ENCODE measurements at regions not wholly inside any gene's neighbourhood (a gene's known extent, or its start where the extent isn't known, plus 50 kb on each side); places are given as distances from the start of the nearest gene placed in this dataset.

DNA sequence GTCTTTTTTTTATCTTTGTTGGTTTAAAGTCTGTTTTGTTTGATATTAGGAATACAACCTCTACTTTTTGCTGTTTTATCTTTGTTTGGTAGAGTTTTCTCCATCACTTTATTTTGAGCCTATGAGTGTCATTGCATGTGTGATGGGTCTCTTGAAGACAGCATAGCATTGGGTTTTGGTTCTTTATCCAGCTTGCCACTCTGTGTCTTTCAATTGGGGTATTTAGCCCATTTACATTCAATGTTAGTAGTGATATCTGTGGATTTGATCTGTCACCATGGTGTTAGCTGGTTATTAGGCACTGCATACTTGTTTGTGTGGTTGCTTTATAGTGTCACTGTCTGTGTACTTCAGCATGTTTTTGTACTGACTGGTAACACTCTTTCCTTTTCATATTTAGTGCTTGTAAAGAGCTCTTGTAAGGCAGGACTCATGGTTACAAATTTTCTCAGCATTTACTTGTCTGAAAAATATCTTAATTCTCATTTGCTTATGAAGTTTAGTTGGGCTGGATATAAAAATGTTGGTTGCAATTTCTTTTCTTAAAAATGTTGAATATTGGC is 845.5 kb downstream of the TLE4 start:
- H3K4me3 ChIP-seq (ENCODE audit: low read depth, low read length) = no peak overlapping the region
- no peak for TF ChIP-seq CTCF (IDR thresholded peaks at IDR 0.05; ENCODE audit: low read depth, low read length, missing control alignments)
- no peak for DNase-seq (ENCODE audit: low read depth)

DNA sequence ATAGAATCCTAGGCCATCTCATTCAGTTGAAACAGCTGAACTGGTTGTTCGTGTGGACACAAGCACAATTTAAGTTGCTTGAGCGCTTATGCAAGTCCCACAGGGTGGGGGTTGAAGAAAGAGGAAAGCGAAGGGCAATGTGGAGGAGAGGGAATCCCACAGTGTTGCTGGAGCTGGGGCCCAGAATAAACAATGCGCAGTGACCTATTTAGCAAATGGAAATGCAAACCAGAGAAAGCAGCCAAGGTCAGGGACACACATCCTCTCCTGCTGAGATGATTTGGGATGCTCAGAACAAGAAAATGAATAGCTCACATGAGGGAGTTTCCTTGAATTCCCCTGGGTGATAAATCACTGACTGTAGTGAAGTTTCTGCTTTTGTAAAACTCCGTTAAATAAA is 838.3 kb downstream of the TLE4 start:
- H3K4me3 ChIP-seq (ENCODE audit: low read depth, low read length) = no peak overlapping the region
- TF ChIP-seq CTCF (IDR thresholded peaks at IDR 0.05; ENCODE audit: low read depth, low read length, missing control alignments) = no peak
- no peak for DNase-seq (ENCODE audit: low read depth)

- no peak for TF ChIP-seq CTCF (IDR thresholded peaks at IDR 0.05; ENCODE audit: low read depth, low read length, missing control alignments)
- no peak overlapping the region for H3K4me3 ChIP-seq (ENCODE audit: low read depth, low read length)
- no peak for DNase-seq (ENCODE audit: low read depth)
These were observed 835.5 kb downstream of the TLE4 start for GRCh38 chr9:80407220-80407619.

DNA sequence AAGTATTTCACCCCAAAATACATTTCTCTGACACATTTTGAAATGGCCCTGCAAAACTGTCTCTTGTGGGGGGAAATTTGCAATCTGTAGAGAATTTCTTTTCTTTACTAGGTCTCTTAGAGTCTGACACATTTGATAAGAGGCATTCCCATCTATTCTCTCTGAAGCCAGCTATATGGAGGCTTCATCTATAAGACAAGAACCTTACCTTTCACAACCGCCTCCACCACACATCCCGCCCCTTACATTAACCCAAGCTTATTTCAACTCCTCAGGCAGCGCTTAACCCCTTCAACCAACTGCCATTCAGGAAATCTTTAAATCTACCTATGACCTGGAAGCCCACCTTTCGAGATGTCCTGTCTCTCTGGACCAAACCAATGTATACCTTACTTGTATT is 829.5 kb downstream of the TLE4 start:
- no peak for DNase-seq (ENCODE audit: low read depth)
- H3K4me3 ChIP-seq (ENCODE audit: low read depth, low read length) = no peak overlapping the region
- TF ChIP-seq CTCF (IDR thresholded peaks at IDR 0.05; ENCODE audit: low read depth, low read length, missing control alignments) = no peak

DNA sequence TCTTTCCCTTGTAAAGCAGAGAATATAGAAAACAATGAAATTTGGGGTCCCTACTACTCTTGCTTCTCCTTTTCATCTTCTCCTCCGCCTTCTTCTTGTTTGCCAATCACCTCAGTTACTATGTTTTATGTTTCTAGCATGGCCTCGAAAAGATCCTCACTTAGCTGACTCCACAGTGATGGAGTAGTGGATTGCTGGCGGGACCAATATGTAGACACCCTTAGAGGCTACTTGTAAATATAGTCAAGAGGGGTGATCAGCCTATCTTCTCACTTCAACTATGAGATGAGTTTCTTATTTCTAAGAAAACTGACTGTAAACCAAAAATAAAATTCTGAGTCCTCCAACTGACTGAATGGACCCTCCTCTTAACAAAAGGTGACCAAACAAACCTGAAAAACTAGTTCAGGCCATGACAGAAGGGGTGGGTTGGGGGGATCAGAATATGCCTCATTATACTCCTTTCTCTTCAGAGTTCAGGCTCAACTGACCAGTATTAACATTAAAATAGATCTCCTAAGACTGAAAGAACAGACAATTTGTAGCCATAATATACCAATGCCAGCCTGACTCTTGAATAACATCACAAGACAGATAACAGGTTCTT is 829.0 kb downstream of the TLE4 start:
- no peak overlapping the region for H3K4me3 ChIP-seq (ENCODE audit: low read depth, low read length)
- no peak for DNase-seq (ENCODE audit: low read depth)
- no peak for TF ChIP-seq CTCF (IDR thresholded peaks at IDR 0.05; ENCODE audit: low read depth, low read length, missing control alignments)

GRCh38 chr9:80399606-80400005 is 827.8 kb downstream of the TLE4 start:
- no peak overlapping the region for H3K4me3 ChIP-seq (ENCODE audit: low read depth, low read length)
- TF ChIP-seq CTCF (IDR thresholded peaks at IDR 0.05; ENCODE audit: low read depth, low read length, missing control alignments) = no peak

GRCh38 chr9:80387828-80388227 is 816.1 kb downstream of the TLE4 start:
- DNase-seq (ENCODE audit: low read depth) = no peak
- TF ChIP-seq CTCF (IDR thresholded peaks at IDR 0.05; ENCODE audit: low read depth, low read length, missing control alignments) = no peak
- H3K4me3 ChIP-seq (ENCODE audit: low read depth, low read length) = no peak overlapping the region

More at GRCh38 chr9:80399606-80400005, 827.8 kb downstream of the TLE4 start:
- no peak for DNase-seq (ENCODE audit: low read depth)
